SK-N-MC (cell line): ENCODE measurements at regions not wholly inside any gene's neighbourhood (a gene's known extent, or its start where the extent isn't known, plus 50 kb on each side); places are given as distances from the start of the nearest gene placed in this dataset.

Source experiments
- EZH2 ChIP-seq: fragments of 200-600 bp; sonication (generic); IDR thresholded peaks from one replicate; pipeline ENCODE4 v1.6.1; 2017; ENCODE audit warnings: antibody characterized with exemption
- POLR2AphosphoS5 ChIP-seq: IDR thresholded peaks from 2 replicates; pipeline ENCODE4 v1.6.1; 2012; ENCODE audit warnings: mild to moderate bottlenecking, low read depth, low read length, borderline replicate concordance

DNA sequence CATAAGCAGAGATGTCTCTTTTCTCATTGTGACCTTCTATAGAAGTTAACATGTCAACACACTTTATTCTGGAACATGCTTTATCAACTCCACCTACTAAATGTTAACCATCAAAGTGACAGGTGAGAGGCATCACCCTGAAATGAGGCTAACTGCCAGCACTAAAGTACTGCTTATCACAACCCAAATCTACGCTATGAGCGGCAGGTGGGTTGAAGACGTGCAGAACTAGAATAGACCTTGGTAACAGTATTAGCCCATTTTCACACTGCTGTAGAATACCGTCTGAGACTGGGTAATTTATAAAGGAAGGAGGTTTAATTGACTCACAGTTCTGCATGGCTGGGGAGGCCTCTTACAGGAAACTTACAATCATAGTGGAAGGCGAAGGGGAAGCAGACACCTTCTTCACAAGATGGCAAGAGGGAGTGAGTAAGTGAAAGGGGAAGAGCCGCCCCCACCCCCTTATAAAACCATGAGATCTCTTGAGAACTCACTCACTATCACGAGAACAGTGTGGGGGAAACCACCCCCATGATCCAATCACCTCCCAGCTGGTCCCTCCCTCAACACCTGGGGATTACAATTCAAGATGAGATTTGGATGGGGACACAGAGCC lies 359.0 kb downstream of the SEC23A start:
- TF ChIP-seq POLR2AphosphoS5 (no peak), EZH2 (no peak)
